ENCODE measurements at regions not wholly inside any gene's neighbourhood (a gene's known extent, or its start where the extent isn't known, plus 50 kb on each side); places are given as distances from the start of the nearest gene placed in this dataset.

- TF ChIP-seq POLR2A (IDR thresholded peaks at IDR 0.05; ENCODE audit: low read depth, low read length) (no peak), POLR2AphosphoS5 (IDR thresholded peaks at IDR 0.05; ENCODE audit: low read depth, low read length) (no peak)
Measured at GRCh38 chr1:68782890-68783289, 286.0 kb upstream of the DEPDC1 start.

Data from GM12892 (cell line).